ENCODE measurements at regions not wholly inside any gene's neighbourhood (a gene's known extent, or its start where the extent isn't known, plus 50 kb on each side); places are given as distances from the start of the nearest gene placed in this dataset.

- Histone ChIP-seq H3K4me3 (ENCODE audit: low read depth in 2 of 2, low read length in 2 of 2) (no peak overlapping the region), H3K27me3 (ENCODE audit: control insufficient read depth, insufficient read depth, low read length) (peaks cover 21% of the 10 kb centered on the region), H3K9me3 (ENCODE audit: control insufficient read depth, insufficient read depth, low read depth, low read length) (no peaks in the 10 kb centered on the region), H3K36me3 (ENCODE audit: control insufficient read depth, insufficient read depth, low read length) (no peaks in the 10 kb centered on the region), H3K4me1 (ENCODE audit: control insufficient read depth, insufficient read depth, low read length) (no peaks in the 10 kb centered on the region), H3K27ac (ENCODE audit: low read length) (no peak overlapping the region)
- intact Hi-C loops (cut with micrococcal nuclease; ENCODE audit: unreplicated experiment): no loop called here
- no peak for ATAC-seq
- in situ Hi-C loops (cut with HindIII; ENCODE audit: low pct_unique_long_range_greater_than_20kb, low sequenced_read_pairs): no loop called here
- ChIA-PET CTCF (interaction anchor here (0.7 kb wide), 1 partner anchor 612 kb away, joined by 3 read pairs; no protein-coding TSS in a partner anchor), POLR2A (no interaction called here)
- no TSS peak for BruUV-seq (replicated peaks)
- TF ChIP-seq TCF7L2 (IDR thresholded peaks at IDR 0.05; ENCODE audit: low read depth, low read length): no peak
- TF ChIP-seq CTCF (IDR thresholded peaks at IDR 0.05): no peak
- no peak for TF ChIP-seq REST (IDR thresholded peaks at IDR 0.05; ENCODE audit: insufficient read depth in 1 of 2, low read depth in 2 of 2, low read length in 1 of 2)
- TF ChIP-seq POLR2AphosphoS5 (IDR thresholded peaks at IDR 0.05; ENCODE audit: low read depth, low read length): no peak
- TF ChIP-seq SIN3A (IDR thresholded peaks at IDR 0.05; ENCODE audit: borderline replicate concordance, insufficient read depth, low read depth, low read length): no peak
- no peak for DNase-seq (ENCODE audit: low read depth, low spot score)
Observed at GRCh38 chr17:73795730-73796129, 151.5 kb upstream of the SDK2 start.

- CTCF ChIA-PET: interaction anchor here (0.7 kb wide), 1 partner anchor 46 kb away, joined by 4 read pairs; no protein-coding TSS in a partner anchor
- no TSS peak for BruUV-seq (replicated peaks)
- POLR2A ChIA-PET: interaction anchor here (0.5 kb wide), 1 partner anchor 325 kb away, joined by 3 read pairs; no protein-coding TSS in a partner anchor
Observed at GRCh38 chr17:73797594-73798110, 153.4 kb upstream of the SDK2 start.

More at GRCh38 chr17:73797594-73798110, 153.4 kb upstream of the SDK2 start:
- no peaks in the 10 kb centered on the region for H3K4me1 ChIP-seq (ENCODE audit: control insufficient read depth, insufficient read depth, low read length)
- peak; percentile 62; the same call in 1 of the 2 replicates for ATAC-seq
- H3K36me3 ChIP-seq (ENCODE audit: control insufficient read depth, insufficient read depth, low read length): no peaks in the 10 kb centered on the region
- in situ Hi-C loops (cut with HindIII; ENCODE audit: low pct_unique_long_range_greater_than_20kb, low sequenced_read_pairs): no loop called here
- intact Hi-C loops (cut with micrococcal nuclease; ENCODE audit: unreplicated experiment): no loop called here
- H3K4me3 ChIP-seq (ENCODE audit: low read depth in 2 of 2, low read length in 2 of 2): no peak overlapping the region
- no peaks in the 10 kb centered on the region for H3K9me3 ChIP-seq (ENCODE audit: control insufficient read depth, insufficient read depth, low read depth, low read length)
- no peak for DNase-seq (ENCODE audit: low read depth, low spot score)
- H3K27ac ChIP-seq (ENCODE audit: low read length): no peak overlapping the region
- peaks cover 17% of the 10 kb centered on the region for H3K27me3 ChIP-seq (ENCODE audit: control insufficient read depth, insufficient read depth, low read length)
- TF ChIP-seq CTCF (IDR thresholded peaks at IDR 0.05) (no peak), TCF7L2 (IDR thresholded peaks at IDR 0.05; ENCODE audit: low read depth, low read length) (no peak), POLR2AphosphoS5 (IDR thresholded peaks at IDR 0.05; ENCODE audit: low read depth, low read length) (no peak), SIN3A (IDR thresholded peaks at IDR 0.05; ENCODE audit: borderline replicate concordance, insufficient read depth, low read depth, low read length) (no peak)

Data from Panc1 (cell line).